ENCODE measurements at regions not wholly inside any gene's neighbourhood (a gene's known extent, or its start where the extent isn't known, plus 50 kb on each side); places are given as distances from the start of the nearest gene placed in this dataset.
"Not testable (repeated sequence)": the region's sequence is repeated elsewhere in the genome, so short reads cannot be mapped to it uniquely, and the experiment has no call there.

DNA sequence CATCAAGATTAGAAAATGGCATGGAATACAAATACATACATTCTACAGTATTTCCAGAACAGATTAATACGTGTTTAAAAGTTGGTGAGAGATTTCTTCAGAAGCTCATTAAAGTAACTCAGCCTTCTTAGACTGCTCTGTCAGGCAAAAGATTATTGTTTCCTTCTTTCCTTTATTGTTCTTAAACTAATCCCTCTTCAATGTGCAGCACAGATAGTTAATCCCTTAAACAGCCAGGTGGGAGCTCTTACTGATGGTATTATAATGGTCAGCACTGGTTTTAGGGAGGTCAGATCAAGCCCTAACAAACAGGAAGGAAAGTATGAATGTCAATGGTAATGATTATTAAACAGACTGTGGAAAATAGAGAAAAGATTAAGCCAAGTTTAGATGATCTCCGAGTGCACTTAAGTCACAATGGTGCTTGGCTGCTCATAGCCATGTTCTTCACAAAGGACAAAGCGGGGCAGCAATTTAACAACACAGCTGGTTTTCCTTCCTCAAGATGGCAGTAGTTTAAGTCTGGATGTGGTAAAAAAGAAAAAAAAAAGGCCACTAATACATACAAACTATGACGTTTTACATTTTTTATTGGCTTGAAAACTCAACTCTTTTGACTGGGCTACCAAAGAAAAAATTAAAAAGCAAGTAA, 992.6 kb downstream of the PCDH9 start:
- no peak for DNase-seq

DNA sequence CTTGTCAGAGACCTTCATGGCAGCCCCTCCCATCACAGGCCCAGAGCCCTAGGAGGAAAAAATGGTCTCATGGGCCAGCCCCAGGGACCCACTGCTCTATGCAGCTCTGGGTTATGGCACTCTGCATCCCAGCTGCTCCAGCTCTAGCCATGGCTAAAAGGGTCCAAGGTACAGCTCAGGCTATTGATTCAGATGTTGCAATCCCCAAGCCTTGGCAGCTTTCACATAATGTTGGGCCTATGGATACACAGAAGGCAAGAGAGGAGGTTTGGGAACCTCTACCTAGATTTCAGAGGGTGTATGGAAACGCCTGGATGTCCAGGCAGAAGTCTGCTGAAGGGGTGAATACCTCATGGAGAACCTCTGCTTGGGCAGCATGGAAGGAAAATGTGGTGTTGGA, 996.0 kb downstream of the PCDH9 start:
- DNase-seq: no peak

DNA sequence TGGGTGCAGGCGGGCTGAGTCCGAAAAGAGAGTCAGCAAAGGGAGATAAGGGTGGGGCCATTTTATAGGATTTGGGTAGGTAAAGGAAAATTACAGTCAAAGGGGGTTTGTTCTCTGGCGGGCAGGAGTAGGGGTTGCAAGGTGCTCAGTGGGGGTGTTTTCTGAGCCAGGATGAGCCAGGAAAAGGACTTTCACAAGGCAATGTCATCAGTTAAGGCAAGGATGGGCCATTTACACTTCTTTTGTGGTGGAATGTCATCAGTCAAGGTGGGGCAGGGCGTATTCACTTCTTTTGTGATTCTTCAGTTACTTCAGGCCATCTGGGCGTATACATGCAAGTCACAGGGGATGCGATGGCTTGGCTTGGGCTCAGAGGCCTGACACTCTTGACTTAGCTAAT, 998.2 kb downstream of the PCDH9 start:
- DNase-seq: not testable (repeated sequence)

DNA sequence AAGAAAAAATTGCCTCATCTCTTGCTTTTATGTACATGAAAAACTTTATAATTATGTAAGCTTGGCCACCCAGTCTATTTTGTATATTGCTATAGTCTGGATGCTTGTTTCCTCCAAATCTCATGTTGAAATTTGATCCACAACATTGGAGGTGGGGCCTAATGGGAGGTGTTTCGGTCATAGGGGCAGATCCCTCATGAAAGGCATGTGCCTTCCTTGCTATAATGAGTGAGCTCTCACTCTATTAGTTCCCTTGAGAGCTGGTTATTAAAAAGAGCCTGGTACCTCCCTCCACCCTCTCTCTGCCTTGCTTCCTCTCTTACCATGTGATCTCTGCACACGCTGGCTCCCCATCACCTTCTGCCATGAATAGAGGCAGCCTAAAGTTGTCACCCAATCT, 1005.1 kb downstream of the PCDH9 start:
- DNase-seq: no peak

DNA sequence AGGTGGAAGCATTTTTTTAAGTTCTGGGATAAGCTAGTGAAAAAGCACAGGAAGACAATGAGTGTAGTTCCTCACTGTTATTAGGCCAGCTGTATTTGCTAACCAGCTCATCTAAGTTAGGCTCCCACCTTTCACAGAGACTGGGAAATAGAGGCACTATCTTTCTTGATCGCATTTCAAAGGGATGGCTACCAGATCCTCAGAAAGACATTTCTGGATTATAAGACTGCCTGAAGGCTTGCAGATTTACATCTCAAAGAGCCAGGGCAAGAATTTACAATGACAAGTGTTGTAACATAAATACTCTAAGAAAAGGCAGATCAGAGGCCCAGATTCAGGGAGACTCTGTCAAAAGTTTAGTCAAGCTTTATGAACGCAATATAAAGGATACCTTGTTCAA, 1005.5 kb downstream of the PCDH9 start:
- no peak for DNase-seq

DNA sequence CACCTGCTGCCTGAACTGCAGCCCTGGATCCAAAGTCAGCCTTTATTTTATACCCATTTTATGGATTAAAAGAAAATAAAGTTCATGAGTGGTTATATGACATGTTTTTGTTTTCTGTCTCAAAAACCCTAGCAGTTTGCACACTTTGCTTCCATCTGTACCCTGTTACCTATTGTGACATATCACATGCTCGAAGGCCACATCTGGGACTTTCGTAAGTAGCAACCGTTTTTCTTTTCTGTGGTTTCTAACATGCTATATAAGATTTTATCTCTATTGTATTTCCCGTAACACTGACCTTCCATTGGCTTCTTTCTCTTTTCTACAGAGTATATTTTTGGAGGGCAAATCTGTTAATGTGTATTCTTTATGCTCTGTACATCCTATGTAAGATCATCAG, 1007.2 kb downstream of the PCDH9 start:
- DNase-seq: no peak

DNA sequence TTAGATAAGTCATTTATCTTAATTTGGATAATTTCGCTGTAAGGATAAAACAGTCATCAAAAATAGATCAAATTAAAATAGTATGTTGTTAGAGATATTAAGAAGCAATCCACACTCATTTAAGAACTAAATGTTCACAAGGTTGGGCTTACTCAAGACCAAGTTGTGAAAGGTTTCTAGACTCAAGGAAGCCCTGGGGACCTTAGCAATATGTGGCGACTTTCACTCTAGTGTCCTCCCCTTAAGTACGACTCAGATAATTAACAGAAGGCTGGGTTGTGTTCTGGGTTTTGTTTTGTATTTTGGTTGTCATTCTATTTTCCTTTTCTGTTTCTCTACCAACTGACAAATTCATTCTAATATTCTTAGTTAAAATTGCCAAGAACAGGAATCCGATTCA, 1008.0 kb downstream of the PCDH9 start:
- DNase-seq: no peak

DNA sequence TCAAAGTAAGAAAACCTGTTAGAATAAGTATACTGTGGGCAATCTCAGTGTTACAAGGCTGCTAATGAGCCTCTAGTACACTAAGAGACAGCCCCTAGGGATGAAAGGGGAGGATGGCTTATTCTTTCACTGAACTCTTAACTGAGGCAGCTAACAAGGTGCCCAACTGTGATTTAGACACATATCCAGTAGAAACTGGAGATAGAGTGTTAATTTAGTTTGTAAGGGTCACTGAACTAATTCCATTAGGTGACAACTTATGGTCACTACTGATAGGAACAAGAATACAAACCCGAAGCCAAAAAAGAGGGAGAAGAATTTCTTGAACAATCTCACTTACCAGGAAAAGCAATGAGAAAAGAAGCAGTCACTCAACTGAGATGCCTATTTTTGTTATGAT, 1010.6 kb downstream of the PCDH9 start:
- DNase-seq: no peak

DNA sequence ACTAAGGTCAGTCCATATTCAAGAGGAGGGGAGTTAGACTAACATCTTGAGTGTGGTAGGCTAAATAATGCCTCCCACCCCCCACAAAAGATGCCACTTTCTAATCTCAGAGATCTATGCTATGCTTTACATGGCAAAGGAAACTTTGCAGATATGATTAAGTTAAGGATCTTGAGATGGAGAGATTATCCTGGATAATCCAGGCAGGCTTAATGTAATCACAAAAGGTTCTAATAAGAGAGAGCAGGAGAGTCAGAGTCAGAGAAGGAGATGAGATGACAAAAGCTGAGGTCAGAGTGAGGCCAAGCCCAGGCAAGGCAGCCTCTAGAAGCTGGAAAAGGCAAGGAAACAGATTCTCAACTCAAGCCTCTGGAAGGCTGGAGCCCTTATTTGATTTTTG, 1011.6 kb downstream of the PCDH9 start:
- DNase-seq: no peak

DNA sequence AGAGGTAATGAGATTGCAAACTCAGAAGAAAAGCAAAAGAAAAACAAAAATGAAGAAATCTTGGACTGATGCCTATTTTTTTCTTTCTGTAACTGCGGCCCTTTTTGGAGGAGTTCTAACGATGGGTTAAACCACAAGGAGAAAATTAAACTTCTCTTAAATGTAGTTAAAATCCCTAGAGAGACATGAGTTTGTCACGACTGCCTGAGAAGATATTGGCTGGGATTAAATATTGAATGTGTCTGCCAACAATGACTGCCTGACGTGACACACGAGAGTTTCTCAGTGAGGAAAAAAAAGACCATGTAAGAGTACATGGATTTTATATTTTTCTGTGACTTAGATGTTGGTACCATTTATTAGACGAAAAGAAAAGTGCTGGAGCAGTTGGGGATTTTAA, 1013.4 kb downstream of the PCDH9 start:
- DNase-seq: no peak

DNA sequence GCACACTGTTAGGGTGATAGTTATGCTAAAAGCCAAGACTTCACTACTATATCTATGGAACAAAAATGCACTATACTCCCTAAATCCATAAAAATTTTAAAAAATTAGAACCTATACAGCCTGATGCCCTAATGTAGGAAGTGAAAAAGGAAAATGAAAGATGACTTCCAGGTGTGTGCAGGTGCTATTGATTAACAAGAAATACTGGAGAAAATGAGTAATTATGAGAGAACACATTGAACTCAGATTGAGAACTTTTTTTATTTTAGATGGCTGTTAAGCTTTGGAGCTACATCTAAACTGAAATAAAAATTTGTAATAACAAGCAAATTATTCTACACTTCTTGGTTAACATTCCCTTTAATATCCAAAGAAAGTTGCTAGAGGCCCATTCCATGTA, 1015.7 kb downstream of the PCDH9 start:
- DNase-seq: no peak

DNA sequence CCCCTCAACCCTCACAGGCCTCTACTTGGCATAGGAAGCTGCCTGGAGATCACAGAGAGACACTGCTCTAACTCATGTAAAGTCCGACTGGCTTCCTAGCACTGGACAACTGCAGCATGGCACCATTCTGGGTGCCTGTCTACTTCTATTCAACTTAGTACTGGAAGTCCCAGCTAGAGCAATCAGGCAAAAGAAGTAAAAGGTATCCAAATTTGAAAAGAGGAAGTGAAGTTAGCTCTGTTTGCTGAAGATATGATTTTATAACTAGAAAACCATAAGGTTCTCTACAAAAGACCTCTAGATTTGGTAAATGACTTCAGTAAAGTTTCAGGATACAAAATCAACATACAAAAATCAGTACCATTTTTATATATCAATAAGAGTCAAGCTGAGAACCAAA, 1017.6 kb downstream of the PCDH9 start:
- DNase-seq: no peak

DNA sequence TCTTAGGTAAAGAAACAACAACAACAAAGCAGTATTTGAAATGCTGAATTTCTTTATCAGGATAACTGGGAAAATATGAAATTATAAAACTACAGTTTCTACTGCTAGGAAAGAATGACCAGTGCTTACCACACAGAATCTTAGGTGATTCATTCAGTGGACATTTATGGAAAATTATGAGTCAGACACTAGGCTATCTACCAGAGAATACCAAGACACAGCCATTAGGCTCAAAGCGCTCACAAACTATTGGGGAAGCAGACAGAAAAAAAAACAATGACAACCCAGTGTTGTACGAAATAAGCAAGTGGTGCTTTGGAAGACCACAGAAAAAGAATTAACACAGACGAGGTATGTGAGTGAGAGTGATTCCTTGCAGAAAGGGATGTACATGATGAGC, 1019.5 kb downstream of the PCDH9 start:
- DNase-seq: no peak

DNA sequence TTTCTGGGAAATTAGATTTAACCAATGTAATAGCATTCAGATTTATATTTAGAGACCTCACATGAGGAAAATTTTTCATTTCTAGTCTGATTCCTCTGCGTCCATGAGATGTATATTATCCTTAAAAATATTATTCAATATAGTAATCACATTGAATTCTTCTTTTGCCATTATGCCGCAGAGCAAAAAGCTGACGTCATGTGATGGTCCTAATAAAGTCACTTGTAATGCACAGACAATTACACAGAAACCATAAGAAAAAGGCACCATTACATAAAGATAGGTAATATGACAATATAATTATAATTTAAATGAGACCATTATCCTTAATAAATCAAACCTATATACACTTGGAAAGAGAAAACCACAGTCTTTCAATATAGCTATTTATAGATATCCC, 1021.5 kb downstream of the PCDH9 start:
- DNase-seq: no peak

DNA sequence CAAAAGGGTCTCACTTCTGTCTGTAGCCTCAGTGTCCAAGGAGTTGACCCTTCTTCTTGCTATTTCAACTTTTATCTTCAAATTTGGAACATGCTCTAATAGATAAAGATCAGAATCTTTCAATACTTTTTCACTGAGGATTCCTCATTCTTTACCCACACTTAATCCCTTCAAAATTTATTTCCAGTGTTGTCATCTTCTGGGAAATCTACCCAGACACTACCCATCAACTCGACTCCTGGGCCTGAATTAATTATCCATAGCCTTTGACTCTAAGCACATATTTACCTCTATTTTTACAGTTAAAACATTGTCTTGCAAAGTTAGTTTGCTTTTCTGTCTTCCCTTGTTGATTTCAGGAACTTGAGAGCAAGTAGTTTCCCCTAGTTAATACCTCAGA, 1022.5 kb downstream of the PCDH9 start:
- no peak for DNase-seq

DNA sequence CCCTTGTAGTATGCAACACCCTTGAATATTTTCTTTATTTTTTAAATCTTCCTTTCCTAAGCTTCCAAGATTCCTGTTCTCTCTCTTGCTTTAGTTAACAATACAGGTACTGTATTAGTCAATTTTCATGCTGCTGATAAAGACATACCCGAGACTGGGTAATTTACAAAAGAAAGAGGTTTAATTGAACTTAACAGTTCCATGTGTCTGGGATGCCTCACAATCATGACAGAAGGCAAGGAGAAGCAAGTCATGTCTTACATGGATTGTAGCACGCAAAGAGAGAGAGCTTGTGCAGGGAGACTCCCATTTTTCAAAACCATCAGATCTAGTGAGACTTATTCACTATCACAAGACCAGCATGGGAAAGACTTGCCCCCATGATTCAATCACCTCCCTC, 1024.3 kb downstream of the PCDH9 start:
- no peak for DNase-seq

DNA sequence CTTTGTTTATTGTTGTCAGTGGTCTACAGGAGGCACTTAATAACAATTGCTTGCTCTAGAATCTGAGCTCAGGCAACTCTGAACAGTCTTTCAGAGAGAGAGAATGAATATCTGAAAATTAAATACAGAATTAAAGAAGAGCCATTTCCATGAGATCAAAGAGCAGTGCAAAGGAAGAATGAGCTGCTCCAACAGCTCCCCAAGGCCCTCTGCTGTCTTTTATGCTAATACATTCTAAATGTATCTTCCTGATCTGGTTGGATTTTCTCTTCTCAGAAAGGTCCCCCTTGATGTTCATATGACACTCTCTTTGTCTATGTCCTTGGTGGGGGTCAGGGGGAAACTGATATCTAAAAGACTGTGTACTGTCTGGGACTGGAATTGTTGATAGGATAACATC, 1029.6 kb downstream of the PCDH9 start:
- peak; percentile 17 for DNase-seq

DNA sequence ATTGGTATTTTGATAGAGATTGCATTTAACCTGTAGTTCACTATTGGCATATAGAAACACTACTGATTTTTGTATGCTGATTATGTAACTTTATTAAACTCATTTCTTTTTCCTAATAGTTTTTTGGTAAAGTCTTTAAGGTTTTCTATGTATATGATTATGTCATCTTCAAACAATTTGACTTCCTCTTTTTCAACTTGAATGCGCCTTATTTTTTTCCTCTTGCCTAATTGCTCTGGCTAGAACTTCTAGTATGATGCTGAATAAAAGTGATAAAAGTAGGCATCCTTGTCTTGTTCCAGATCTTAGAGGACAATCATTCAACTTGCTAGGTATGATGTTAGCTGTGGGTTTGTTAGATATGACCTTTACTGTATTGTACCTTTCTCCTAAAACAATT, 1034.9 kb downstream of the PCDH9 start:
- DNase-seq: no peak

DNA sequence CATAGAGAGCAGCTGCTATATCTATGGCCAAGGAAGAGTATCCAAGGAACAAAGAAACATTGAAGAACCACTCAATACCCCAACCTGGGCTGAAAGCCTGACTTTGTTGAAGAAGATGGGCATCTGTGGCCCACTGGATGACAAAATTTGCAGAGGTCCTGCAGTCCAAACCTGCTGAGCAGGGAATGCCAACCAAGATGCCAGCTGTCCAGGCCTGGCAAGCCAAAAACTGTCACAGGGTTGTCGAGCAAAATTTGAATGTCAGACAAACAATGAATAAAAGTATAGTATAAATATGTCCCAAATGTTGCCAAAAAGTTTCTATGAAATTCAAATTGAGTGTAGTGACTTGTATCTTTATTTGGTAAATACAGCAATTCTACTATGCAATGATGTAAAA, 1040.2 kb downstream of the PCDH9 start:
- no peak for DNase-seq

DNA sequence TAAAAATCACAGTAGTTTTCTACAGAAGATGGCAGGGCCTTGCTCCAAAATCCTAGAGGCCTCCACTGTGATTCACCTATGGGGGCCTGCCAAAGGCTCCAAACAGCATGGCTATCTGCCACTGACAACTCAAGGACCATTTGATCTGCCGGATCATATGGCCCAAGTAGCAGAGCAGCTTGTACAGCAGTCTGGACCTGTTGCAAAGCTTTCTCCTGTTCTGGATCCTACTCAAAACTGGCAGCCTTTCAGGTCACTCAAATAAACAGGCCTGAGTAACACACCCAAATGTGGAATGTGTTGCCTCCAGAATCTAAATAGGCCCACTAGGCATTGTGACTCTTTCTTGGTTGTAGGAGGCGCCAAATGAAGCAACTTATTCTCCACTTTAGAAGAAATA, 1049.3 kb downstream of the PCDH9 start:
- no peak for DNase-seq

DNA sequence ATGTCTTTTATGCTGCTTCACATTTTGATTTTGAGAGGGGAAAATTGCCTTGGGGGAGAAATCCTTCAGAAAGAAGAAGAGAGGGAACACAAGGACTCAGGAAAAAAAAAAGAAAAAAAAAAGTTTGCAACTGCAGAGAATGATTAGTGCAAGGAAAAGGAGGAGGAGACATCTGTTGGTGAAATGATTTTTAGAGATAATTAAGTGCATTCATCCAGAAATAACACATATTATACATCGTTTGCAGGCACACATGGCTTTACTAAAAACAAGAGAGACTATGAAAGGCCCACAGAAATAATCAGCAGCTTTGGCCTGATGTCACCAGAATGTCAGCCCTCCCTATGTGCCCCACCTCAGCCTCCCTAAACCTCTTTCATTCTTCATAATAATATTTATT, 1058.2 kb downstream of the PCDH9 start:
- DNase-seq: peak; percentile 42

DNA sequence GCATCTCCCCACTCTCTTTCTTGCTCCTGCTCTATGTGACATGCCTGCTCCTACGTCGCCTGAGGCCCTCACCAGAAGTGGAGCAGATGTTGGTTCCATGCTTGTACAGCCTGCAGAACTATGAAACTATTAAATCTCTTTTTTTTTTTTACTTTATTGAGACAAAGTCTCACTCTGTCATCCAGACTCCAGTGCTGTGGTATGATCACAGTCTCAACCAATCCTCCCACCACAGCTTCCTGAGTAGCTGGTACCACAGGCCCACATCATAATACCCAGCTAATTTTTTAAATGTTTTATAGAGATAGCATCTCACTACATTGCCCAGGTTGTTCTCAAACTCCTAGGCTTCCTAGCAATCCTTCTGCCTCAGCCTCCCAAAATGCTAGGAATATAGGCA, 1067.7 kb downstream of the PCDH9 start:
- DNase-seq: no peak

DNA sequence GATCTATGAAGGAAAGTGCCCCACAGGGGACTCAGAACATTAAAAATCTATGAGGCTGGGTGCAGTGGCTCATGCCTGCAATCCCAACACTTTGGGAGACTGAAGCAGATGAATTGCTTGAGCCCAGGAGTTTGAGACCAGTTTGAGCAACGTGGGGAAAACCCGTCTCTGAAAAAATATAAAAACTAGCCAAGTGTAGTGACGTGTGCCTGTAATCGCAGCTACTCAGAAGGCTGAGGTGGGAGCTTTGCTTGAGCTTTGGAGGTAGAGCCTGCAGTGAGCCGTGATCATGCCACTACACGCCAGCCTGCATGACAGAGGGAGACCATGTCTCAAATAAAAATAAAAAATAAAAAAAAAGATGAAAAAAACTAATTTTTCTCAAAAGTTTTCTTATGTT, 1070.6 kb downstream of the PCDH9 start:
- DNase-seq: no peak

DNA sequence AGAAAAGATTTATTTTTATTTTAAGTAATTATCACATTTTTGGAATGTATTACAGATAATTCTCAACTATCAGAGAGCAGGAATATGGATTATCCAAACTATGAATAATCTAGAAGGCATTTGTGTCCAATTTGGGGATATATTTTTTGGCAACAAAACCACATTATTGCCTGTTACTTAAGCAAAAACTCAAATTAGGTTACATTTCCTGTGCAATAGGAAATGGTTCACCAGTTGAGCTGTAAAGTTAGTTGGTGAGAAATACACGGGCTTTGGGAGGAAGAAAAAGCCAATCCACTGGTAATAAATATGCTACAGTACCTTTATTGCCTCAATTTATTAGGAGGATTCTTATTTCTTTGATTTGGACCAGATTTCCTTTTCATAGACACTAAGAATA, 1075.2 kb downstream of the PCDH9 start:
- no peak for DNase-seq

DNA sequence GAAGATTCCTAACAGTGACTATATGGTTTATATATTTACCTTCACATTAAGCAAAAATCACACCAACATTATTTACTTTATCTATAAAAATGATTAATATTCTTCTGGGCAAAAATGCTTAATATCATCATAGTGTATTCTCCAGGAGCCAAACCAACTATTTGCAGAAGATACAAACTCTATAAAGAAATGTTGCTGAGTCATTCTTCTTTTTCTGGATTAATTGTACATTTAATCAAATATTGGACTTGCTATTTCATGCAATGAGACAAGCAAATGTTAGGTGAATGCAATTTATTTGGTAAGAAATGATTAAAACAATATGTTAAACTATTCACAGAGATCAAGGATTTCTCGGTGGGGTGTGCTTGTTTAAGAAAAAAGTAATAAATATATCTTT, 1075.8 kb downstream of the PCDH9 start:
- no peak for DNase-seq

DNA sequence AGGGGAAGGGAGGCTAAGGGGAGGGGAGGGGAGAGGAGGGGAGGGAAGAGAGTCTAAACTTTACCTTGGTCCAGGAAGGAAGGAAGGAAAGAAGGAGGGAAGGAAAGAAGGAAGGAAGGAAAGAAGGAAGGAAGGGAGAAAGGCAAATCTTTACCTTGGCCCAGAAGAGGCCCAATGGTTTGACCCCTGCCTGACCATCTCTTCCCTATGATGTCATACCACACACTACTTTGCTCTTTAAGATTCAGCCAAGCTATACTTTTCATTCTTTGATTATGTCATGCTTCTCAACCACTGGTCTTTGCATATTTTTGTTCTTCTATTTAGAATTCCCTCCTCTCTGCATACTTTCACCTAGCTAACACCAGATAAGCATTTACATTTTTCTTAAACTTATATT, 1077.5 kb downstream of the PCDH9 start:
- no peak for DNase-seq
